Smooth muscle cell (in vitro differentiated cells): ENCODE measurements at regions not wholly inside any gene's neighbourhood (a gene's known extent, or its start where the extent isn't known, plus 50 kb on each side); places are given as distances from the start of the nearest gene placed in this dataset.

ENCODE experiments used
- DNase-seq: peaks from one replicate; lab custom pipeline; 2025; ENCODE audit not compliant: unreplicated experiment; lab: John Stamatoyannopoulos, UW
- H2AFZ ChIP-seq: fragments of 200-600 bp; sonication (generic); 2 replicates; pipeline ENCODE4 v1.6.0; 2016; ENCODE audit warnings: antibody characterized with exemption, low read depth, mild to moderate bottlenecking
- H3F3A ChIP-seq: fragments of 200-600 bp; sonication (generic); 2 replicates; pipeline ENCODE4 v1.6.0; 2017; ENCODE audit warnings: antibody characterized with exemption, low read depth
- H3K27ac ChIP-seq: fragments of 200-600 bp; sonication (generic); 2 replicates; pipeline ENCODE4 v1.5.1; 2016; ENCODE audit warnings: low read depth, mild to moderate bottlenecking
- H3K27me3 ChIP-seq: fragments of 200-600 bp; sonication (generic); 2 replicates; pipeline ENCODE4 v1.6.1; 2016; ENCODE audit warnings: low read depth, mild to moderate bottlenecking
- H3K36me3 ChIP-seq: fragments of 200-600 bp; sonication (generic); 2 replicates; pipeline ENCODE4 v1.5.1; 2016; ENCODE audit warnings: low read depth
- H3K4me1 ChIP-seq: fragments of 200-600 bp; sonication (generic); 2 replicates; pipeline ENCODE4 v1.5.1; 2016; ENCODE audit warnings: low read depth
- H3K4me2 ChIP-seq: fragments of 200-600 bp; sonication (generic); 2 replicates; pipeline ENCODE4 v1.6.0; 2016; ENCODE audit warnings: mild to moderate bottlenecking
- H3K4me3 ChIP-seq: fragments of 200-600 bp; sonication (generic); 2 replicates; pipeline ENCODE4 v1.5.1; 2016; ENCODE audit warnings: mild to moderate bottlenecking
- H3K79me2 ChIP-seq: fragments of 200-600 bp; sonication (generic); 2 replicates; pipeline ENCODE4 v1.6.0; 2016; ENCODE audit warnings: low read depth, mild to moderate bottlenecking
- H3K9ac ChIP-seq: fragments of 200-600 bp; sonication (generic); 2 replicates; pipeline ENCODE4 v1.6.0; 2016; ENCODE audit warnings: low read depth
- H3K9me3 ChIP-seq: fragments of 200-600 bp; sonication (generic); replicated peaks from 2 replicates; pipeline ENCODE4 v1.5.1; 2016; ENCODE audit warnings: low read depth
- H4K20me1 ChIP-seq: fragments of 200-600 bp; sonication (generic); 2 replicates; pipeline ENCODE4 v1.6.0; 2016; ENCODE audit warnings: low read depth
- WGBS: methylation state at CpG from one replicate; pipeline ENCODE4 v1.1.7; 2016; ENCODE audit warnings: low lambda C conversion rate; 5-methylcytosine and 5-hydroxymethylcytosine counted together
- TF ChIP-seq, protein P1 (sequence below): fragments of 200-600 bp; sonication (generic); IDR thresholded peaks from 2 replicates; pipeline ENCODE4 v1.5.1; 2017; ENCODE audit warnings: borderline replicate concordance, mild to moderate bottlenecking, antibody characterized with exemption; ENCODE audit not compliant: insufficient read depth, poor library complexity, severe bottlenecking

GRCh38 chr2:64787019-64787365 lies 133.3 kb upstream of the SERTAD2 start:
- 88% methylated on average over 6 of the region's 6 CpGs for WGBS
- Histone ChIP-seq H3K9me3 (no peaks in the 10 kb centered on the region), H3K27me3 (no peaks in the 10 kb centered on the region), H3K9ac (no peak overlapping the region), H4K20me1 (no peaks in the 10 kb centered on the region), H3K4me1 (no peaks in the 10 kb centered on the region), H3K27ac (no peak overlapping the region), H3K4me3 (no peak overlapping the region), H3K4me2 (no peak overlapping the region), H3F3A (no peaks in the 10 kb centered on the region), H2AFZ (no peak overlapping the region), H3K36me3 (no peaks in the 10 kb centered on the region), H3K79me2 (no peaks in the 10 kb centered on the region)
- TF ChIP-seq, protein P1, sequence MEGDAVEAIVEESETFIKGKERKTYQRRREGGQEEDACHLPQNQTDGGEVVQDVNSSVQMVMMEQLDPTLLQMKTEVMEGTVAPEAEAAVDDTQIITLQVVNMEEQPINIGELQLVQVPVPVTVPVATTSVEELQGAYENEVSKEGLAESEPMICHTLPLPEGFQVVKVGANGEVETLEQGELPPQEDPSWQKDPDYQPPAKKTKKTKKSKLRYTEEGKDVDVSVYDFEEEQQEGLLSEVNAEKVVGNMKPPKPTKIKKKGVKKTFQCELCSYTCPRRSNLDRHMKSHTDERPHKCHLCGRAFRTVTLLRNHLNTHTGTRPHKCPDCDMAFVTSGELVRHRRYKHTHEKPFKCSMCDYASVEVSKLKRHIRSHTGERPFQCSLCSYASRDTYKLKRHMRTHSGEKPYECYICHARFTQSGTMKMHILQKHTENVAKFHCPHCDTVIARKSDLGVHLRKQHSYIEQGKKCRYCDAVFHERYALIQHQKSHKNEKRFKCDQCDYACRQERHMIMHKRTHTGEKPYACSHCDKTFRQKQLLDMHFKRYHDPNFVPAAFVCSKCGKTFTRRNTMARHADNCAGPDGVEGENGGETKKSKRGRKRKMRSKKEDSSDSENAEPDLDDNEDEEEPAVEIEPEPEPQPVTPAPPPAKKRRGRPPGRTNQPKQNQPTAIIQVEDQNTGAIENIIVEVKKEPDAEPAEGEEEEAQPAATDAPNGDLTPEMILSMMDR: no peak
- no peak for DNase-seq

DNA sequence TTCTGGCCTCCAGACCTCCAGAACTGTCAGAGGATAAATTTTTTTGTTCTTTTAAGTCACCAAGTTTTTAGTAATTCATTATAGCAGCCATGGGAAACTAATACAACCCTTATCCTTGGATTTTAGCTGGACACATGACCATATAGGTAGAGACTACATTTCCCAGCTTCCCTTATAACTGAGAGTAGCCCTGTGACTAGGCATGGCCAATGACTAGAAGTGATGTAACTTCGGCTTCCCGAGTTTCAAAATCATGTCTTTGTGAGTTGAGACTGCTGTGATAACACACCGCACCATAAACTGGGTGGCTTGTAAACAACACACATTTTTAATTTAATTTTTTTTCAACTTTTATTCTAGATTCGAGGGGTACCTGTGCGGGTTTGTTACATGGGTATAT lies 134.0 kb upstream of the SERTAD2 start:
- TF ChIP-seq, protein P1: no peak
- WGBS: 68% methylated on average over 5 of the region's 5 CpGs
- no peak for DNase-seq

DNA sequence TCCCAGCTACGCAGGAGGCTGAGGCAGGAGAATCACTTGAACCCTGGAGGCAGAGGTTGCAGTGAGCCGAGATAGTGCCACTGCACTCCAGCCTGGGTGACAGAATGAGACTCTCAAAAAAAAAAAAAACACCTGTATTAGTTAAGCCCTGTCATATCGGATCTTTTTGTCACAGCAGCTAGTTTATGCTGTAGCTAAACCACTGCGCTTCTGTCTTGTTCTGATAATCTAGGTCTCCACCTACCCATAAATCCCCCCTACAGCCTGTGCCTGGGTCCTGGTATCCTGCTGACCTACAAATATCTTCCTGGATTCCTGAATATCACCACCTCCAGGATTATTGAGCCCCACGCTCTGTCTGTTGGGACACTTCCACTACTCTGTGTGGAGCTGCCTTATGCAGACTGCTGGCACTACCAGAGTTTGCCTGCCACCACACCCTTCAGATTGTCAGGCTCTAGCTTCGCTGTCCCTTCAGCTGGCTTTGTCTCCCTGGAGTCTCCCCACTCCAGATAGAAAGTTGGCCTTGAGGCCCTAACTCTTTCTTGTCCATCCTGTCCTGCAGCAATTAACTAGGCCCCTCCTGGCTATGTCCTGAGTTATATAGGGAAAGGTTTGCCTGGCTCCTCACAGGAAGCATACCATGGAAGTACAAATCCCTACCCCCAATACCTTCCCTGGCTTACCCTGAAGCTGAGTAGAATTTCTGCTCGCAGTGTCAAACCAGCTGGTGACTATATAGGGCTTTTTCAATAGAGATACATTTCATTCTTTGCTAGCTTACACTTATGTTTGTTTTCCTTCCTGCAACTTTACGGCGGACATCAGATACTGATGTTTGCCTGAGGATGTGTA lies 136.0 kb upstream of the SERTAD2 start:
- H3K79me2 ChIP-seq: no peaks in the 10 kb centered on the region
- H4K20me1 ChIP-seq: no peaks in the 10 kb centered on the region
- H2AFZ ChIP-seq: no peak overlapping the region
- WGBS: 91% methylated on average over 9 of the region's 9 CpGs
- H3F3A ChIP-seq: no peaks in the 10 kb centered on the region
- H3K9me3 ChIP-seq: no peaks in the 10 kb centered on the region
- H3K27ac ChIP-seq: no peak overlapping the region
- no peak for DNase-seq
- no peaks in the 10 kb centered on the region for H3K4me1 ChIP-seq
- no peak overlapping the region for H3K9ac ChIP-seq
- H3K4me2 ChIP-seq: no peak overlapping the region
- H3K4me3 ChIP-seq: no peak overlapping the region
- no peaks in the 10 kb centered on the region for H3K36me3 ChIP-seq
- TF ChIP-seq, protein P1: no peak
- H3K27me3 ChIP-seq: no peaks in the 10 kb centered on the region

More for the DNA sequence above, 134.0 kb upstream of the SERTAD2 start:
- Histone ChIP-seq H3K79me2 (no peaks in the 10 kb centered on the region), H2AFZ (no peak overlapping the region), H3K36me3 (no peaks in the 10 kb centered on the region), H3K9me3 (no peaks in the 10 kb centered on the region), H3K4me3 (no peak overlapping the region), H3K4me2 (no peak overlapping the region), H3F3A (no peaks in the 10 kb centered on the region), H3K27ac (no peak overlapping the region), H4K20me1 (no peaks in the 10 kb centered on the region), H3K27me3 (no peaks in the 10 kb centered on the region), H3K9ac (no peak overlapping the region), H3K4me1 (no peaks in the 10 kb centered on the region)

DNA sequence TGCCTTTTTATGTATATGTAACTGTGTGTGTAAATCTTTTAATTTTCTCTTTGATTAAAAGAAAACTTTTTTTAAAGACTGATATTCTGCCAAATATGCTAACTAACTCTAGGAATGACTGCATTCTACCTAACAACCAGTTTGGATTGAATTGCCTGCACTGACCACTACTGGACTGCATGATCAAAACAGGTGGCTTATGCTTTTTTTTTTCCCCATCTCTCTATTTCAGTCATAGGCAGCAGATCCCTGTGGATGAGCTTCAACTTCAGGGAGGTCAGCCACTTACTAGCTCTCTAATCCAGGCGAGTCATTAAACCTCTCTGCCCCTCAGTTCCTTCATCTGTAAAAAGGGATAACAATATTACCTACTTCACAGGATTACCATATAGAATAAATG lies 138.6 kb upstream of the SERTAD2 start:
- Histone ChIP-seq H3K4me3 (no peak overlapping the region), H3K27me3 (no peaks in the 10 kb centered on the region), H3K36me3 (no peaks in the 10 kb centered on the region), H3K9ac (no peak overlapping the region), H2AFZ (no peak overlapping the region), H3K4me1 (no peaks in the 10 kb centered on the region), H3F3A (no peaks in the 10 kb centered on the region), H3K79me2 (no peaks in the 10 kb centered on the region), H3K27ac (no peak overlapping the region), H3K4me2 (no peak overlapping the region), H3K9me3 (no peaks in the 10 kb centered on the region), H4K20me1 (no peaks in the 10 kb centered on the region)
- WGBS: 83% methylated on average over 1 of the region's 1 CpG
- no peak for DNase-seq
- TF ChIP-seq, protein P1: no peak
